HEK293T (cell line): ENCODE measurements at regions not wholly inside any gene's neighbourhood (a gene's known extent, or its start where the extent isn't known, plus 50 kb on each side); places are given as distances from the start of the nearest gene placed in this dataset.

Experiments
- CTCF ChIA-PET: fragments of 350-600 bp; formaldehyde crosslinking; extraction: SDS; loops from one replicate; lab custom pipeline; 2021; ENCODE audit warnings: antibody characterized with exemption, inconsistent platforms; lab: Yijun Ruan, JAX
- POLR2A ChIA-PET: fragments of 350-600 bp; formaldehyde crosslinking; extraction: SDS; loops from one replicate; lab custom pipeline; 2020; ENCODE audit warnings: antibody characterized with exemption, inconsistent platforms; lab: Yijun Ruan, JAX
- DNase-seq: peaks from one replicate; pipeline ENCODE4 v3.0.0; 2012; ENCODE audit warnings: mixed read lengths; ENCODE audit errors: extremely low spot score
- ARNT ChIP-seq: fragments of 450-650 bp; IDR thresholded peaks from 2 replicates; pipeline ENCODE4 v1.6.1; 2017; ENCODE audit warnings: mild to moderate bottlenecking
- BHLHE40 ChIP-seq: fragments of 450-650 bp; IDR thresholded peaks from 2 replicates; pipeline ENCODE4 v1.6.1; 2016; ENCODE audit warnings: mild to moderate bottlenecking, moderate library complexity, borderline replicate concordance
- CTBP1 ChIP-seq: fragments of 450-650 bp; IDR thresholded peaks from 2 replicates; pipeline ENCODE4 v1.6.1; 2016; ENCODE audit warnings: borderline replicate concordance
- ELF4 ChIP-seq: fragments of 450-650 bp; IDR thresholded peaks from 2 replicates; pipeline ENCODE4 v1.6.1; 2017; ENCODE audit warnings: antibody characterized with exemption
- FOXA1 ChIP-seq: fragments of 450-650 bp; IDR thresholded peaks from 2 replicates; pipeline ENCODE4 v1.6.1; 2016; ENCODE audit warnings: mild to moderate bottlenecking
- FOXK2 ChIP-seq: fragments of 450-650 bp; IDR thresholded peaks from 2 replicates; pipeline ENCODE4 v1.6.1; 2016; ENCODE audit warnings: mild to moderate bottlenecking
- FOXM1 ChIP-seq: fragments of 450-650 bp; IDR thresholded peaks from 2 replicates; pipeline ENCODE4 v1.6.1; 2017; ENCODE audit warnings: mild to moderate bottlenecking, borderline replicate concordance
- HDGF ChIP-seq: fragments of 450-650 bp; IDR thresholded peaks from 2 replicates; pipeline ENCODE4 v1.6.1; 2017; ENCODE audit warnings: antibody characterized with exemption, borderline replicate concordance
- L3MBTL2 ChIP-seq: fragments of 450-650 bp; conservative IDR thresholded peaks from 2 replicates; pipeline ENCODE4 v1.6.1; 2016; ENCODE audit warnings: mild to moderate bottlenecking
- LEF1 ChIP-seq: fragments of 450-650 bp; IDR thresholded peaks from 2 replicates; pipeline ENCODE4 v1.6.1; 2017; ENCODE audit warnings: mild to moderate bottlenecking, borderline replicate concordance
- NFRKB ChIP-seq: fragments of 450-650 bp; IDR thresholded peaks from 2 replicates; pipeline ENCODE4 v1.6.1; 2016; ENCODE audit warnings: mild to moderate bottlenecking, moderate library complexity
- SP1 ChIP-seq: fragments of 450-650 bp; IDR thresholded peaks from 2 replicates; pipeline ENCODE4 v1.6.1; 2017
- SUZ12 ChIP-seq: fragments of 450-650 bp; IDR thresholded peaks from 2 replicates; pipeline ENCODE4 v1.6.1; 2016; ENCODE audit warnings: mild to moderate bottlenecking
- TARDBP ChIP-seq: fragments of 450-650 bp; IDR thresholded peaks from 2 replicates; pipeline ENCODE4 v1.6.1; 2016
- ZNF384 ChIP-seq: fragments of 450-650 bp; IDR thresholded peaks from 2 replicates; pipeline ENCODE4 v1.6.1; 2016
- TF ChIP-seq, protein P1 (sequence below): fragments of 450-650 bp; IDR thresholded peaks from 2 replicates; pipeline ENCODE4 v1.6.1; 2016

DNA sequence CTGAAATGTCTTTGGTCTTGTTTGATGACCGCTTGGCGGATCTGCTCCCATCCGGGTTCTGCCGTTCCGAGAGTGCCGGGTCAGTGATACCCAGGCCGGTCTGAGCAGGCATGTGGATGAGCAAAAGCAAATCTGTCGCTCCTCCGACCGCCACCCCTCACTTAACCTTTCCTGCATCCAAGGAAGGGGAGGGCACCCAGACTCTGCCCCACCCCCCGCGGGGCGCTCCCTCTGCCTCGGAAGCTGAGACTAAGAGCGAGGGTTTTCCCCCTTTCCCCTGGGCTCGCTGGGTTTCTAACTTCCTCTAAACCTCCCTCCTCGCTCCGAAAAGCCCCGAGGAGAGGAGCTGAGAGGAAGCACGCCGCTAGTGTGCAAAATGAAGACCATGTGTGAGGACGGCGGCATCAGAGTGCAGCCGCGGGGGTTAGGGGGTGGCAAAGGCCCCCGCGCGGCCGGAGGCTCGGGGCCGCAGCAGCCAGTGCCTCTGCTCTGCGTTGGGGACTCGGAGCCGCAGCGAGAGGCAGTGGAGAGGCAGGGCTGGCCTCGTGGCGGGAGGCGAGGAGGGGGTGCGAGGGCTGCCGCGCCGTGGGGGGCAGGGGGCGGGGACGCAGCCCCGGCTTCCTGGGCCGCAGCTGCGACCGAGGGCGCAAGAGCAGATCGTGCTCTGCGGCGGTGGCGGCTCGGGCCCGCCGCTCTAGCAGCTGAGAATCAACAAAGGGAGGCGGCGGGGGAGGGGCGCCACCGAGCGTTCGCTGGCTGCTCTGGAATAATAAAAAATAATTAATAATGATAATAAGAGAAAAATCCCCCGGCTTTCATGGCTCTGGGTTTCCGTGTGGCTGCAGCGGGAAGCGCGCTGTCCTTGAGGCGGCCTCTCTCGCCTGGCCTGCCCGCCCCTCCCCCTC is 55.8 kb upstream of the BCOR start:
- CTCF ChIA-PET = interaction anchor here (0.5 to 2.7 kb wide), 3 partner anchors 13 to 54 kb away, joined by 3 to 9 read pairs (median 3); no protein-coding TSS in a partner anchor
- TF ChIP-seq NFRKB (no peak), LEF1 (no peak), L3MBTL2 (peak; percentile 64)
- POLR2A ChIA-PET = interaction anchor here (0.8 to 4.7 kb wide), 18 partner anchors 9 to 114 kb away, joined by 3 to 34 read pairs (median 5); partner anchors contain the start of gene BCOR
- DNase-seq = no peak

DNA sequence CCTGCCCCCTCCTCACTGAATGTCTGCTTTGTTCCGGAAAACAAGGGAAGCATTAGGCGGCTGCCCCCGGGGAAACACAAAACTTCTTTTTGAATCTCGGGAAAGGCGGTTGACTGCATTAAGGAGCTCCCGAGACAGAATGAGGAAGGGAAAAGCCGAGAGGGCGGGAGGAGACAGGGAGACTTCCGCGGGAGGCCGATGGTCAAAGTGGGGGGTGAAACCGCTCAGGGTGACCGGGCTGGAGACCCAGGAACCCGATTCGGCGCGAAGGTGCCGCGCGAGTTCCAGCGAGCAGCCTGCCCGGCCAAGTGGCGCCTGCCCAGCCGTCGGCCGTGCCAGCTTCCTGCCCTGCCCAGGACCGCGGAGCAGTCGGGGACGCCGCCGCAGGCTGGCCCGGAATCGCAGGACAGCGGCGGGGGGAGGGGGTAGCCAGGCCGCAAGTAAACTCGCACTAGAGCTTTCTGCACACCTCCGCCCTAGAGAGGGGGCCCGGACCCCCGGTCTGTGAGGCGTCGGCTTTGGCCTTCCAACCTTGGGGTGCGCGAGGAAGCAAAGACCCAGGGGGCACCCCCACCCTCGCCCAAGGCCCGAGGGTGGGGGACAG is 55.1 kb upstream of the BCOR start:
- TF ChIP-seq L3MBTL2 (0 out of 2 replicates have a peak, but pooled peaks have one; percentile 3), FOXA1 (no peak)
- POLR2A ChIA-PET = interaction anchor here (0.6 to 4.7 kb wide), 15 partner anchors 8 to 109 kb away, joined by 3 to 34 read pairs (median 5); partner anchors contain the start of gene BCOR
- CTCF ChIA-PET = interaction anchor here (0.6 to 2.7 kb wide), 3 partner anchors 11 to 26 kb away, joined by 3 to 9 read pairs (median 3); no protein-coding TSS in a partner anchor
- no peak for DNase-seq

DNA sequence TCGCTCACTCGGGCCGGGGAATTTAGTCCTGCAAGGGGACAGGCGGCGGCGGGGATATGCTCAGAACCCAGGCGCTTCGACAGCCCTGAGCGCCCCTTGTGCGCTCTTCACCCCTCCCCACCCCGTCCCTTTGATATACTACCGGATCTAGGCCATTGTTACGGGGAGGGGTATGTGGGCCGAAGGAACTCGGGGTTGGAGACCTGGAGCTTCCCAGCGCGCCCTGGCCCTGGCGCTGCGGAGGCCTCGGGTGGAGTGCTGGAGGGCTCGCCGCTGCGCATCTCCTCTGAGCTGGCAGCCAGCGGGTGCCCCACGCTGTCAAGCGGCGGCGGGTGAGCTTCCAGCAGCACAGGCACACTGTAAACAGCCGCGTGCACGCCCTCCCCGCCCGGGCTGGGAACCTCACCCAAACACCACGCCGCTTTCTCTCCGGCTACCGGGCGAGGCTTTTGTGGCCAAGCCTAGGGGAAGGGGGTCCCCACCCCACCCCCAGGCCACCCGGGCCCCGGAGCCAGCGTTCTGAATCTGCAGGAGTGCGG is 54.5 kb upstream of the BCOR start:
- ChIA-PET CTCF (interaction anchor here (0.6 to 2.7 kb wide), 3 partner anchors 11 to 26 kb away, joined by 3 to 9 read pairs (median 3); no protein-coding TSS in a partner anchor), POLR2A (interaction anchor here (0.6 to 4.7 kb wide), 11 partner anchors 8 to 93 kb away, joined by 3 to 34 read pairs (median 5); partner anchors contain the start of gene BCOR)
- TF ChIP-seq L3MBTL2 (peak; percentile 45; the same call in 1 of the 2 replicates), ZNF384 (no peak)
- no peak for DNase-seq

DNA sequence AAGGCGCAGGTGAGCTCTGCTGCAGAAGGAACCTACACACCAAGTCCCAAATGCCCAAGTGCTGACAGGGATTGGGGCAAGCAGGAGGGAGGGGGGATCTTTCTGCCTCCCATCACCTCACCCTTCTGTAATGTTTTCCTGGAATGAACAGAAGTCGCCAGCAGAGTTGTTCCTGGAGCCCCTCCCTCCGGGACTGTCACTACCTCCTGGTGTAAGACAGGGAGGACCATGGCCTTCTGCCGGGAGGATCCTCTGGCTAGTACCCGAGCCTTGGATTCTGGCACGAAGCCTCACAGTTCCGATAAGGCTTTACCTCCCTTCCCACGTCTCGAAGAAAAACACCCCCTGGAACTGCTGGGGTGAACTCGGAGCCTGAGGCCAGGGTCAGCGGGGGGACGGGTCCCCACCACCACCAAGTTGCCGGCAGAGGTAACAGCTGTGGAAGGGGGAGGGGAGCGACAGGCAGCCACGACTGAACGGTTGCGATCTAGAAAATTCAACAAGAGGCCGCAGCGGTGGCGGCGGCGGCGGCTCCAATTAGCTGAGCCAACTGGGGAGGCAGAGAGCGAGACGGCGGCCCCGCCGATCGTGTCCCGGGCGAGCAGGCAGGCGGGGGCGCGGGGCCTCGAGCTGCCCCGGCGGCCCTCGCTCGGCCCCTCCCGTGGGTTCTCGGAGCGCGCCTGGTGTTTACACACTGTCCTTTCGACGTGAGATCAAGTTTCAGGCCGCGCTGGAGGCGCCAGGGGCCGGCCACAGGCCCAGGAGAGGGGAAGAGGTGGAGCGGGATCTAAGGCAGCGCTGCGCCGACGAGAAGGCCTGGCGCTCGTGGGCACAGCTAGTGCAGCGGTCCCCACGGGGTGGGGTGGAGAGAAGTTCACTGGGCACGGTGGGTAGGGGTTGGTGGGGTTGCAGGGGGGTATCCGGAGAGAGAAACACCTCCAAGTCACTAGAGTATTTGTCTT is 53.7 kb upstream of the BCOR start:
- POLR2A ChIA-PET = interaction anchor here (0.8 to 4.7 kb wide), 6 partner anchors 15 to 58 kb away, joined by 3 to 34 read pairs (median 22); partner anchors contain the start of gene BCOR
- no peak for DNase-seq
- CTCF ChIA-PET = interaction anchor here (2.7 kb wide), 1 partner anchor 10 kb away, joined by 9 read pairs; no protein-coding TSS in a partner anchor
- no peak for TF ChIP-seq LEF1
- no peak for TF ChIP-seq TARDBP
- no peak for TF ChIP-seq ELF4
- TF ChIP-seq, protein P1, sequence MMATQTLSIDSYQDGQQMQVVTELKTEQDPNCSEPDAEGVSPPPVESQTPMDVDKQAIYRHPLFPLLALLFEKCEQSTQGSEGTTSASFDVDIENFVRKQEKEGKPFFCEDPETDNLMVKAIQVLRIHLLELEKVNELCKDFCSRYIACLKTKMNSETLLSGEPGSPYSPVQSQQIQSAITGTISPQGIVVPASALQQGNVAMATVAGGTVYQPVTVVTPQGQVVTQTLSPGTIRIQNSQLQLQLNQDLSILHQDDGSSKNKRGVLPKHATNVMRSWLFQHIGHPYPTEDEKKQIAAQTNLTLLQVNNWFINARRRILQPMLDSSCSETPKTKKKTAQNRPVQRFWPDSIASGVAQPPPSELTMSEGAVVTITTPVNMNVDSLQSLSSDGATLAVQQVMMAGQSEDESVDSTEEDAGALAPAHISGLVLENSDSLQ = no peak
- no peak for TF ChIP-seq FOXM1
- no peak for TF ChIP-seq ZNF384
- no peak for TF ChIP-seq SUZ12
- no peak for TF ChIP-seq FOXA1
- no peak for TF ChIP-seq BHLHE40
- no peak for TF ChIP-seq ARNT
- no peak for TF ChIP-seq FOXK2
- TF ChIP-seq NFRKB = no peak
- no peak for TF ChIP-seq L3MBTL2
- TF ChIP-seq HDGF = no peak
- TF ChIP-seq SP1 = no peak
- no peak for TF ChIP-seq CTBP1

DNA sequence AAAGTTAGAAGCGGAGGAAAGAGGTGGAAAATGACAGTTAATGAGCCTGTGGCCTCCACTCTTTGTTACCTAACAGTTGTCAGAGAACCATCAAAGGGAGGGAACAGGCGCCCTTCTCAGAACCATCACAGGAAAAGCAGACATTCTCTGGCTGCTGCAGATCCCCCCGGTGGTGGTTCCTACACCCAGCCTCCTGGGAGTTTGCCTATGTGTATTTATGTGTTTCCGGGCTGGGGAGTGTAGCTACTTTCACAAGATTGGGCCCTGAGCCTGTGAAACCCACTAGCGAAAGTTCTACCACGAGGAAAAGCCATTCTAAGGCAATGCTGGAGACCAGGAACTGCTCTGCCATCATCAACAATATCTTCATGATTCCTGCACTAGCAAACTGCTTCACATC is 52.7 kb upstream of the BCOR start:
- CTCF ChIA-PET = interaction anchor here (0.8 kb wide), 1 partner anchor 9 kb away, joined by 4 read pairs; no protein-coding TSS in a partner anchor
- DNase-seq = no peak
- POLR2A ChIA-PET = interaction anchor here (2.7 to 4.7 kb wide), 3 partner anchors 18 to 52 kb away, joined by 21 to 34 read pairs (median 23); partner anchors contain the start of gene BCOR
- TF ChIP-seq HDGF = no peak
- no peak for TF ChIP-seq NFRKB
- TF ChIP-seq ARNT = no peak
- no peak for TF ChIP-seq LEF1
- TF ChIP-seq, protein P1 = no peak
- no peak for TF ChIP-seq TARDBP
- no peak for TF ChIP-seq SP1
- no peak for TF ChIP-seq FOXA1
- no peak for TF ChIP-seq FOXK2
- TF ChIP-seq FOXM1 = no peak
- TF ChIP-seq CTBP1 = no peak
- TF ChIP-seq SUZ12 = no peak
- no peak for TF ChIP-seq ELF4
- TF ChIP-seq BHLHE40 = no peak
- no peak for TF ChIP-seq L3MBTL2
- TF ChIP-seq ZNF384 = no peak
